LoVo (cell line): ENCODE measurements at regions not wholly inside any gene's neighbourhood (a gene's known extent, or its start where the extent isn't known, plus 50 kb on each side); places are given as distances from the start of the nearest gene placed in this dataset.

Experiments
- DNase-seq: peaks from one replicate; pipeline ENCODE4 v3.0.0-alpha.2; 2016; ENCODE audit warnings: low spot score

DNA sequence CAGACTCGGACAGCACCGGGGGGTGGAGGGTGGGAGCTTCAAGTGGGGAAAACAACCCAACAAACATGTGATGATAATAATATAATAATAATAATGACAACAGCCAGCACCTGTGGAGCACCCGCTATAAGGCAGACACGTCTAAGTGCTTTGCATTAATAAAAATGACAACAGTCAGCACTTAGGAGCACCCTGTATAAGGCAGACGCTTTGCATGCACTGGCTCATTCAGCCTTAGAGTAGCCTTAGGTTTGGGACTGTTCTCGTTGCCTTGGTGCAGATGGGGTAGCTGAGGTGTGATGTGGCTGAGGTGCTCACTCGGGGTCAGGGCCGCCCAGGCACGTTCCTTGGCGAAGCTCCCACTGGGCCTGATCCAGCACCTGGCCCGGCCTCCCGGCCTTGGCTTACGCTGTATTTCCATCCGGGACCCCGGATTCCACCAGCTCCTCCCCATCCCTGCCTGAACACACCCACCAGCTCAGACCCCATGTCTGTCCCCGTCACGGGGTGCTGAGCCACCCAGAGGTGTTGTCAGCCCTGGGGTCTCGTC, 144.0 kb upstream of the CIBAR2 start:
- DNase-seq, result no peak

DNA sequence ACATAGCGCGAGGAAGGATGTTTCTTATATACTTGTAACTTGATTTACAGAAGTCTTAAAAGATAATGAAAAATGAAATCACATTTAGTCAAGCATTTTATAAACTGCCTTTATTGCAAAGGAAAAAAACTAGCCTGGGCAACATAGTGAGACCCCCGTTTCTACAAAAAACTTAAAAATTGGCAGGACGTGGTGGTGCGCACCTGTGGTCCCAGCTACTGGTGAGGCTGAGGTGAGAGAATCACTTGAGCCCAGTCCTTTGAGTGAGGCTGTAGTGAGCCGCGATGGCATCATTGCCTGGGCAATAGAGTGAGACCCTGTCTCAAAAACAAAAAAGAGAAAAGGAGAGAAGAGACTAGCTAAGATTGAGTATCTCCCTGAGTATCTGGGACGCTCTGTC, 145.2 kb upstream of the CIBAR2 start:
- DNase-seq, result no peak

DNA sequence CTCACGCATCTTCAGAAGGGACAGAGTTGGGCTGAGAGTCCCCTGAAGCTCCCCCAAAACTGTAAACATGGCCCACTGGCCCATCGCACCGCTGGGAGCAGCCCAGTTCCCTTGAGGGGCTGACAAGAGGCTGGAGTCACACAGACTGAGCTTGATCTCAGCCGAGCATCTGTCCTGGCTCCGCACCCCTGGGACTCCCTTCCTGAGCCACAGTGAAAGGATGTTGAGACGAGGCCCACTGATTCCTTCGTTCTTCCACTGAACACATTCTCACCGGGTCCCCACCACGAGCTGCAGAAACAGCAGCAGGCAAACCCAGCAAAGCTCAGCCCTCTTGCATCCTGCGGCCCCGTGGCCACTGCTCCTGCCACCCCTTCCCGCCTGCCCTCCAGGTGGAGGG, 145.9 kb upstream of the CIBAR2 start:
- no peak for DNase-seq

DNA sequence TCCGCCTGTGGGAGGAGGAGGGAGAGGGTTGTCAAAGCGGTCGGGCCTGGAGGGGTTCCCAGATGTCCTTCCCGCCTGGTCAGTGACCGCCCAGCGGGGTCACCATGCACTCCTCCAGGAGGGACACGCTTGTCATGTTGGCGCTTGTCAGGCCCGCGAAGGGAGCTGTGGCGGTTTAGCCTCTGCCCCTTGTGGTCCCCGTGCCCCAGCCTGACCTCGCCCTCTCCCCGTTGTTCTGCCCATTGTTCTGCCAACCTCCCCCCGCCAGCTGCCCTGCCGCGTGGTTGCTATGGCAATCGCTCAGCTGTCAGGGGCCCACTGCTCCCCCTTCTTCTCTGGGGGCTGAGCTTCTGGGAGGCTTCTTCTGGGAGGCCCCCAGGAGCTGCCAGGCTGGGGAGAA, 146.4 kb upstream of the CIBAR2 start:
- DNase-seq, result no peak

DNA sequence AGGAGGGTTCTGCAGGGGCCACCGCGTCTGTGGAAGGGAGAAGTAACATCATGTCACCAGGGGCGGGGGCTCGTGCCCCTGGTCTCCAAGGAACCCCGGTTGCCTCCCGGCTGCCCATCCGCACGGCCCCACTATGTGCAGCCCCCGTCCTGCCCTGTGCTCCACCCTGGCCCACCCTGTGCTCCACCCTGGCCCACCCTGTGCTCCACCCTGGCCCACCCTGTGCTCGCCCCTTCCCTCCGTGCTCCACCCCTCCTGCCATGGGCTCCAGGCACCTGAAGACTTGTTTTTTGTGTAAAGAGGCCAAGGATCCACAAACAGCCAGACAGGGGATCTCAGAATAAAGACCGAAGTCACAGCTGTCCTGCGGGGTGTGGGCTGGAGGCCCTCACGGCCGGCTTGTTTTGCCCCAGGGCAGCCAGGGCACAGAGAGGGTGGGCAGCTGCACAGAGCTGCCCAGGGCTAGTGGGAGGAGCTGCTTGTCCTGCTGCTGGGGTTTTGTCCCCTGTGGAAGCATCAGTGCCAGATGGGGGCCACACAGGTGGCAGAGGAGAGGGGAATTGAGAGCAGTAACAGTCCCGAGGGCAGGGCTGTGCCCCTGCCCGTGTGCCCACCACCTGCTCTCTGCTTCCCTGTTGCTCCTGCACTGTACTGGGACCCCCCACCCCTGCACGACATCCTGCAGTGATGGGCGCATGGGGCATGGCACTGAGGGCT, 147.0 kb upstream of the CIBAR2 start:
- no peak for DNase-seq

DNA sequence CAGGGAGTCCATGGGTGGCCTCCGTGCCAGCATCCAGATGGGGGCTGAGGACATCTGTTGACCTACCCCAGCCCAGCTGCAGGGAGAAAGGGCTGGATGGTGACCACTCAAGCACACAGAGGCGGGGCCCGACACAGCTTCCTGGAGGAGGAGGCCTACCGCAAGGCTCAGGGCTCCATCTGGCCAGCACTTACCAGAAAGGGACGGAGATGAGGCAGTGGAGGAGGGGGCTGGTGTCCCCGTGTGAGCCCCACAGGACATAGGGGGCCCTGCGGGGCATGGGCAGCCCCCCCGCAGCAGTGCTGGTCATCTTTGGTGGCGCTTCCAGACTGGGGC, 147.5 kb upstream of the CIBAR2 start:
- no peak for DNase-seq

DNA sequence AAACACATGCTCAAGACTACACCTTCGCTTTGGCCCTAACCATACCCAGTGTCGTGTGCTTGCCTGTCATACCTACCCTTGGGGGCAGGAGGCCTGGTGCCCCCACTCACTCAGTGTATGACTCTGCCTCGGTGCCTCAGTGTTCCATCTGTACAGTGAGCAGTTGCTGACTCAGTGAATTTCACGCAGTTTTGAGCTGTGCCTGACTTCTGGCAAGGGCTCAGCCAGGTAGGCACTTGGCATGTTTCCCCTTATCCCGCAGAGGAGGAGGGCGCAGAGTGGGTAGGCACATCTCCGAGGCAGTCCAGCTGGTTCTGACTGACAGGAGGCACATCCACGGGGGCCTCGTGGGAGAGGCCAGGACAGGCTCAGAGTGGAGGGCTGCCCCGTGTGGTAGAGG, 148.9 kb upstream of the CIBAR2 start:
- DNase-seq, result no peak

DNA sequence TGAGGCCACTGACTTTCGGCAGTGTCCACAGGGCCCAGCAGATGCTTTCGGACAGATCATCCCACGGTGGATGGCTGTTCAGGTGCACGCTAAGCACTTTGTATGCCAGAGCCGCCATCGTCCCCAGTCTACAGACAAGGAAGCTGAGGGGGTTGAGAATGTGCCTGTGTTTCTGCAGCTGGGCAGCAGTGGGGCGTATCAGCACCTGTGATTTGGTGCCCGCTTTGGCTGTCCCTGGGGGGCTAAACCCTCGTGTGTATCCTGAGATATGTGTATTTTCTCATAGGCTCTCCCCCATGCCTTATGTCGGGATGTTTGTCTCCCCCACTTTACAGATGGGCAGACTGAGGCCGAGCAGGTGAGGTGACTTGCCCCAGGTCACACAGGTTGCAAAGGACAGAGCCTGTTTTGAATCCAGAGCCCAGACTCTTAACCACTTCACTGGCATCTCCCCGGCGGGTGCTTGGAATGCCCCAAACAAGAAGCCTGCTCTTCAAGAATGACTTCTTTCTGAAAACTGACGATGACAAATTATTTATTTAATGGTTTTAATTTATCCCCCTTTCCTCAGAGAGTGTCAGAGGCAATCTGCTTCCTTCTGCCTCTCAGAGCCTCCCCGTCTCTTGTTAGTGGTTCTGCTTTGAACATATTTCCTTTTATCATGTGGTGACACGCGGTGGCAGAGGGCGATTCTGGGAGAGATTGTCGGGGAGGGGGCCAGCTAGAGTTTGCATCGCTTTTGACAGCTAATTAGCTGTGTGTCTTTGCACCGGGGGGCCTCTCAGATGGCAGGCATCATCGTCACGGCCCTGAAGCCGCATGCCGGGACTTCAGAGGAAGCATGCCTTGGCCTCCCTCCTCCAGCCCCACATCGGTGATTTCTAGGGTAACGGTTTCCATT, 149.6 kb upstream of the CIBAR2 start:
- no peak for DNase-seq

DNA sequence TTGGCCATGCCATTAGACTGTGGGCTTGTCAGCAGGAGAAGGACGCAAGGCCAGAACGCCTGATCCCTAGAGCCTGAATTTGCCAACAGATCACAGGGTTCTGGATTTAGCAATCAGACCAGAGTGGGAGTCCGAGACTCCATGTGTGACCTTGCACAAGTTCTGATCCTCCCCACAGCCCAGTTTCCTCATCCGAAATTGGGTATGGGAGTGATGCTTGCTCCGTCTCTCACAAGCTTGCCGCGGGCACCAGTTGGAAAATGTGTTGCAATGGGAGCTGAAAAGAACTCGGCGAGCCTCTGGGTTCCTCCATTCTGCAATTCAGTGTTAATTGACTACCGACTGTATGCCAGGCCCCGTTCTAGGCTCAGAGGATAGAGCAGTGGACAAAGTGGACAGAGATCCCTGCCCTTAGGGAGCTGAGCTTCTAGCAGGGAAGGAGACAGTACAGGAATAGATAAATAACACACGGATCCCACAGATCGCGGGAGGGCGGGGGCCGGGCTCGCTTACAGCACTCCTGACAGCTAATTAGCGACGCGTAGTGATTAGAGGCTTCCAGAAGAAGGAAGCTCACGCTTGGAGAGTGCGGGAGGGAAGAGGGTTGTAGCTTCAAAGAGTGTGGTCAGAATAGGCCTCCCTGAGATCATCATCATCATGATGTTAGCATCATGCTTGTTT, 150.4 kb upstream of the CIBAR2 start:
- no peak for DNase-seq

DNA sequence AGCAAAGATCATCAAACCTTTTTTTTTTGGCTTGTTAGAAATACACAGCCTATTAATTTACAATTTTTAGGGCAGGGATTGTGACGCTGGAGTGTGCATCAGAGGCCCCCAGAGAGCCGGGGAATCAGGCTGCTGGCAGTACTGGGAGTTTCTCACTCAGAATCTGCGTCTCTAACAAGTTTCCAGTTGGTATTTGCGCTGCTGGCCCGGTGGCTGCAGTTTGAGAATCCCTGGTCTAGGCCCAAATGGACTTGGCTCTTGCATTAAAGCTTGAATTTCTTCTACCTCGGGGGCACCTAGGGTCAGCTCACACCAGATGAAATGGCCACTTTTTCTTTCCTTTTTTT, 150.9 kb upstream of the CIBAR2 start:
- DNase-seq, result no peak

DNA sequence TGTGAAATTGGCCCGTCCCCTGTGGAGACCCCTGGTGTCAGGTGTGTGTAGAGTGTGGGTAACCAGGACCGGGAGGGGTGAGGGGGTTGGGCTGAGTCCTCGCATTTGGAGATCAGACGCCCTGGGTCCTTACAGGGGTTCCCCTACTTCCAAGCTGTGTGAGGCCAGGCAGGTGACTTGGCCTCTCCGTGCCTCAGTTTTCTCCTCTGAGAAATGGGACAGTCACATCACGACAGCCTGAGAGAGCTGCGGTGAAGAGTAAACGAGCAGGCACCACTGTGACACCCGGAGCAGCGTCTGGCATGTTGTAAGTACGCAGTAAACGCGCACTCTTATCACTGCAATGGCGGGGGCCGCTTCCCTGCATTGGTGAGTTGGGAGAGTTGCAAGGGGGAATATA, 152.5 kb upstream of the CIBAR2 start:
- no peak for DNase-seq

DNA sequence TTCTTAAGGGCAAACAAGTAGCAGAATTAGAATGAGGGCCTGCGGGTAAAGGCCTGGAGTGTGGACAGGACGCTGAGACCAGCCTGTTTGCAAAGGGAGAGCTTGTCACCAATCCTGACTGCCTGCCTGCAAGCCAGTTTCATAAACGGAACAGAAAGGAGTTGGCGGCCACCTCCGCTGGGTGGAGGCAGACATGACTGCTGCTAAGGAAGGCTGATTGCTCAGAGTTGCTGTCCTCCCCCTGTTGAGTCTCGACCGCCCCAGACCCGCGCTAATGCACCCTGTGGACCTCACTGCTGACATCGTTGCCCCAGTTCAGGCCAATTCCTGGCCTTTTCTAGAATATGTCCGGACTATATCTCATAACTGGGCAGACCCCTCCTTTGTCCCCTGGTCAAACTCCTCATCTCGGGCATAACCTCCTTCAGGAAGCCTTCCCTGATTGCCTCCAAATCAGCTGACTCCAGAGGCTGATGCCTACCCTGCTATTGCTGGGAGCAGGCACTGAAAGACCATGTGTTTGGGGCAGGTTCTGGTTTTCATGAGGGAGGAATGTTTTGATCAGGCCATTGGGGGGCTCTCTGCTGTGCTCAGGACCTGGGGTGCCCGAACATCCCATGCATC, 153.0 kb upstream of the CIBAR2 start:
- no peak for DNase-seq

DNA sequence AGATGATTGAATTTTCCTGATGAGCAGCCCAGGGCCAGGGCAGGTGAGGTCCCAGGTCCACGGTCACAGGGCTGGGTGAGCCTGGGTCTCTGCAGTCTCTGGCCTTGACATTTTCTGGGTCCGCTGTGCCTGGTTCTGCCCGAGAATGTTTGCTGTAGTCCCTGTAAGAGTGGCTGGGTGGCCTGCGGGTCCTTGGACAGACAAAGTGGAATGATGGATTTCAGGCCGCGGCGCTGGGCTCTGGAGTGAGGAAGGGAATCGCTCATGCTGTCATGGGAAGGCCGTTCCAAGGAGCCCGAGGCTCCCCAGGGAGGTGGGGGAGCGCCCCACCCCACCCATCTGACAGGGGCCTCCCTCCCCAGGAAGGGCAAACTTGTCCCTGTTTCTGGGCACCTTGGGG, 153.5 kb upstream of the CIBAR2 start:
- no peak for DNase-seq

DNA sequence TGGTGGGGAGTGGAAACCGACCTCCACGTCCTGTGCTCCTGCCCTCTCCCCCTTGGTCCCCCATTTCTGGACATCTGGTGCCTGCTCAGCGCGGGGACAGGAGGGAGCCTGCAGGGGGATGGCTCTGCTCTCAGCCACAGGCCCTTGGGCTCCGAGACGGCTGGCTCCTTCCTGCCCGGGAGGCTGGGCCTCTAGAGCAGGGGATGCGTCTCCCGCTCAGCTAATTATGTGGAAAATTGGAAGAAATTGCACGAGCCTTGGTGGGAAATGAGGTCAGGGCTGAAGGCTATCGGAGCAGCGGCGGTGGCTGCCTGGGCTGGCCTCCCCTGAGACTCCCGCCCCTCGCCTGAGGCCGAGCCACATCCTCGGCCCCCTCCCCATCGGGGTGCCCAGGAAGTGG, 154.6 kb upstream of the CIBAR2 start:
- no peak for DNase-seq

DNA sequence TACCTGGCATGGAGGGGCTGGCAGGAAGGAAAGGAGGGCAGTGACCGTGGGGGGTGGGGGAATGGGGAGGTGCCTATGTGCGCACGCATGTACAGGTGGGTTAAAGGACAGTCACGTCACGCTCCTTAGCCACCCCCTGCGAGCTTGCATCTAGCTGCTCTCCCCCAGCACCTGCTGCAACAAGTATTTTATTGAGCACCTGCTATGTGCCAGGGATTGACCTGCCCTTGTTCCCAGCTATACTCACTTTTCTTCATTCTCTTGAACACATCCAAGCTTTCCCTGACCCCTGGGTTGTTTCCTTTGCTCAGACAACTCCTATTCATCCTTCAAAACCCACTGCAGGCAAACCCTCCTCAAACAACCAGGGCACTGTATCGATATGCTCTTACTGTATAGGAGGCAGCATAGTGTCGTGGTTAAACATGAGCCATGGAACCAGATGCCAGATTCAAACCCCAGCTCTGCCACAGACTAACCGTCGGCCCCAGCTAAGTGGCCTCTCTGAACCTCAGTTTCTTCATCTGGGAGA, 155.2 kb upstream of the CIBAR2 start:
- DNase-seq, result no peak

DNA sequence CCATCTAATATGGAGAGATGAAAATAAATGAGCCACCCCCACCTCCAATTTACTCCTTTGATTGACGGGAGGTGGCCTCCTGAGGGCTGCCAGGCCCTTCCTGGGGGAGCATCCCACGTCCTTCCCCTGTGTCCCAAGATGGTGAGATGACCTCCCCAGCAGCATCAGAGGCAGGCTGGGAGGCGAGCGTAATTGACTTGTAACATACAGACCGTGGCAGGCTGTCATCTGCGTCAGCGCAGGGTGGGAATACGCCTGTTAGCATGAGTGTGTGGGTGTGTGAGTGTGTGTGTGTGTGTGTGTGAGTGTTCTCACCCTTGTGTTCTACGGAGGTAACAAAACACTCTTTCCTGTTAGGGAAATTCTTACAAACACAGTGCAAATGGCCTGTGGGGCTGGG, 156.9 kb upstream of the CIBAR2 start:
- DNase-seq, result no peak

DNA sequence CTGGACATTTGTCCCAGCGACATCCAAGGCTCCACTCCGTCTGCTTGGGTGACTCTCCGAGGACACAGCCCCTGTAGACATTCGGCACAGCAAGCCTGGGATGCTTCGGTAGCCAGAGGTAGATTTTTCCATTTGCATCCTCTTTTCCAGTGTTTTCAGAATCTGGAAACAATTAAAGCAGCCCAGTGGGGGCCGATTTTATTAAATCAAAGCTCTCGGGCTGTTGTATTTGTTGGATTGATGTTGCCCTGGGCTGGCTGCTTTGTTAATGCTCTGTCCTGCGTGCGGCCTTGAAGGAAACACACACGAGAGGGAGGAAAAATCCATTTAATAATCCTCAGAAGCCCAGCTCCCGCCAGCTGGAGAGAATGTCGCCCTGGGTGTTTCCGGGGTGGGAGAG, 158.1 kb upstream of the CIBAR2 start:
- DNase-seq, result no peak

DNA sequence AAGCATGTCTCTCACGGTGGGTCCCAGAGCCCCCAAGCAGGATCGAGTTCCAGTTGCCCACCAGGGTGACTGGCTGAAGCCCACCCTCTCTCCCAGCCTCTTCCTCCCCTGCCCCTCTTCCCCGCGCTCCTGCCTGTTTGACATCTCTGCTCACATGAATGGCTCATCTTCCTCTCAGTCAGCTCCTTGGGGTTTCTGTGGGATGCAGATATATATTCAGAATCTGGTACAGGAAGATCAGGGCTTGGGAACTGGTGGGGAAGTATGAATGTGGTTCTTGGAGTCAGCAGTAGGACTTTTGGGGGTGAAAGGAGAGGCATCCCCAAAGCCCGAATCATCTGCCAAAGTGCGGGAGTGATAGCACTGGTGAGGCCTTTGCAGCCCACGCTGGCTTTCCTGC, 158.9 kb upstream of the CIBAR2 start:
- no peak for DNase-seq

DNA sequence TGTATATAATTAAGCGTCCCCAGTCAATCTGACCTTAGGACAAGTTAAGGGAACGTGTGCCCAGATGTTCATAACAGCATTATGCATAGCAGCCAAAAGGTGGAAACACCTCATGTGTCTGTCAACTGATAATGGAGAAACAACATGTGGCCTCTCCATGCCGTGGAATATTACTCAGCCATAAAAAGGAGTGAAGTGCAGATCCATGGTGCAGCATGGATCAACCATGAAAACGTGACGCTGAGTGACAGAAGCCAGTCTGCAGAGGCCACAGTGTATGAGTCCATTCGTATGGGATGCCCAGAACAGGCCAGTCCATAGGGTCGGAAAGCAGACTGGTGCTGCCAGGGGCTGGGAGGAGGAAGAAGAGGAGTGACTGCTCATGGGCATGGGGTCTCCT, 161.0 kb upstream of the CIBAR2 start:
- DNase-seq, result no peak

DNA sequence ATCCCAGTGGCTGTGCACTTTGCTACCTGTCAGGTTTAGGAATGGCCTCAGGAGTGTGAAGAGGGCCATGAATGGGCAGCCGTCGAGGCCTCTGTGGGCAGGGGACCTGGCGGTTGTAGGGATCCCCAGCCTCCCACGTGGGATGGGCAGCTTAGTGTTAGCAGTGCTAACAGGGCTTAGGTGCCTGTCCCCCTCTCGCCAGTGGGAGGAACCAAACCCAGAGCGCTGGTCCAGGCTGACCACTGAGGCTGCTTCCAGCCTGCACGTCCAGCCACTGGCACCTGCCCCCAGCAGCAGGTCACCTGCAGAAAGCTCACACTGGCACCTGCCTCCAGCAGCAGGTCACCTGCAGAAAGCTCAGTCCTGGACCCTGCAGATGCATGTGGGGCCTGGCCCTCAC, 162.2 kb upstream of the CIBAR2 start:
- no peak for DNase-seq

DNA sequence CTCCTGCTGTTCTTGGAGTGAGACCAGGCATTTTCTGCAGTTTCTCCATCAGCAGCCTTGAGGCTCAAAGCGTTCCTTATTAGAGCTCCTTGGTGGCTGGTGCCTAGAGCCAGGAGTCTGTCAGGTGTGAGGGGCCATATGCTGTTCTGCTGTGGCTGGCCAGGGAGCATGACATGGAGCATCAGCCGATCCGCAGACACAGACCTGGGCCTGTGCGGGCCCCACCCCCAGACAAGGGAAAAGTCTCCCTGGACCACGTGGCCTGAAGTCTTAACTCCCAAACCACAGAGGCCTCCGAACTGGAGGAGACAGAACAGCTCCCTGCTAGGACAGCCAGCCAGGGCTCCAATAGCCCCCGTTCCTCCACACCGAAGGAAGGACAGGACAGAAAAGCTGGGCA, 162.7 kb upstream of the CIBAR2 start:
- no peak for DNase-seq

DNA sequence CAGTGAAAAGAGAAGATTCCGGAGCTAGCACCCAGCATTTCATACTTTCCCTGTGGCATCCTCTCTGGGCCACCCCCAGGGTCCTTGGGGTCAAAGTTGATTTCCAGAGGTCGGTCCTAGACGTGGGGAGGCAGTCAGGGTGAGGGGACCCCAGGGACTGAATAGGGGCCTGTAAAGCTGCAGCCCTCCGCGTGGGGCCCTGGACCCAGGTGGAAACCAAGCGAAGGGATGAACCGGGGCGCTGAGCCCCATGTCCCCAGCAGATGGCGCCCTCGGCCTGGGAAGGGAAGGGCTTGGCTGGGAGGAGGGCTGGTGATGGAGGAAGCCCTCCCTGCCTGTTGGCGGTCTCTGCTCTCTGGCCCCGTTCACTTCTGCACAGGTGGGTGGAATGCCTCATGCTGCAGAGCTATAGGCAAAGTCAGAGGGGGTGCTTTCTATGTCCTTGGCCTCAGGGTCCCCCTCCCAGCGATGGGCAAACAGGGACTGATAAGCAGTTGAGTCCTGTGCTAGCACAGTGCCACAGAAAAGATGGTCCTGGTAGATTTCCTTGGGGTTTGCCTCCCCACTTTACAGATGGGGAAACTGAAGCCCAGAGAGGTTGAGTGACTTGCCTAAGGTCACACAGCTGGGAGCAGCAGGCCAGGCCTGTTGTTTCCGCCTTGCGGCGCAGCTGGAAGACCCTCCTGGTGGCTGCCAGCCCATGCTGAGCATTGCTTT, 163.4 kb upstream of the CIBAR2 start:
- peak; percentile 33 for DNase-seq
